NCI-H774 (cell line): ENCODE measurements at regions not wholly inside any gene's neighbourhood (a gene's known extent, or its start where the extent isn't known, plus 50 kb on each side); places are given as distances from the start of the nearest gene placed in this dataset.

Experiments
- DNase-seq: peaks from one replicate; lab custom pipeline; 2025; lab: John Stamatoyannopoulos, UW

DNA sequence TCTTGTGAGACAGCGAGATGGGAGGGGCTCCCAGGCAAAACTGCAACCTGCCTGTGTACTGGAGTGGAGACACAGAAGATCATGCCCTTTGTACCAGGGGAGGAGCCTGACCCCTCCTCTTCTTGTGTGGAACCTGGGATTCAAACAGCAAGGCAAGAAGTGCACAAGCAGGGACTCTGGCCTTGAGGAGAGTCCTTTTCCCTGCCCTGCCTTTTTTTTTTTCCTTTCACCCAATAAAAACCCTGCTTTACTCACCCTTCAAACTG lies 251.8 kb upstream of the OPRM1 start:
- DNase-seq: no peak

DNA sequence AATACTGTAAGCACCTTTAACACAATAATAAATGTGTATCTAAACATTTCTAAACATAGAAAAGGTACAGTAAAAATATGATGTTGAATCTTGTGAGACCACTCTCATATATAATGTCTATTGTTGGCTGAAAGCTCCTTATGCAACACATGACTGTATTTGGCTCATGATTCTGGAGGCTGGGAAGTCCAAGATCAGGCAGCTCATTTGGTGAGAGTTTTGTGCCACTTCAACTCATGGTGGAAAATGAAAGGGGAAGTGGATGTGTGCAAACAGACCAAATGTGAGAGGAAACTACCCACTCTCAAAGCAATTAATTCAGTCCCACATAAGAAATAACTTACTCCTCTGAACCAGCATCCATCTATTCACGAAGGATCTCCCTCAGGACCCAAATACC lies 257.7 kb upstream of the OPRM1 start:
- no peak for DNase-seq

DNA sequence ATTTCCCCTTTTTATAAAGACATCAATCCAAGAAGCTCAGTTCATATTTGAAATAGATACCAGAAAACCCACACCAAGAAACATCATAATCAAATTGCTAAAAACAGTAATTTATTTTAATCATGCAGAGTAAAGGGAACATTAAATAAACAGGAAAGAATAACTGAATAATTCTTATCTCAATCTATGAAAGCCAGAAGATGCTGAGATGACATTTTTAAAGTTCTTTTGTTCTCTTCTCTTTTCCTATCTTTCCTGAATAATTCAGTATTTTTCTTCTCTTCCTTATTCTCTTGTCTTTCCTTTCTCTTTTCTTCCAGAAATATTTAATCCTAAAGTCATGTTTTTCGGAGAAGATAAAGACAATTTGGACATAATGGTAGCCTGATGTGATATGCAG lies 259.0 kb upstream of the OPRM1 start:
- no peak for DNase-seq

DNA sequence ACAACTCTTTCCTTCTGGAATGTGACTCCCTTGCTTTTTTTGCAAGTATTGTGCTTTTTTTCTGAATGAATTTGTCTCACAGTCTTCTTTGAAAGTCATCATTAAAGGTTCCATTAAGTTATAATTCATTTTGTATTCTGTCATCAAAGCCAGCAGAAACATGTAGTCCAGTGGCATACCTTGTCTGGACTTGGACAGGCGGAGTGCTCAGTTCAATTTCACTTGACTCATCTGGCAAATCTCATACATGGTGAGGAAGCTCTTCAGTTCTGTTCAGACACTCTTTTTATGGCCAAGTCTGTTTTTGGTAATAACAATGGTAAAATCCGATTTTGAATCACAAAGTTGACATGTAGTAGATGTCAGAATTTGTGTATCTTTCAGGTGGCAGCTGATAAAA lies 260.8 kb upstream of the OPRM1 start:
- DNase-seq: no peak

DNA sequence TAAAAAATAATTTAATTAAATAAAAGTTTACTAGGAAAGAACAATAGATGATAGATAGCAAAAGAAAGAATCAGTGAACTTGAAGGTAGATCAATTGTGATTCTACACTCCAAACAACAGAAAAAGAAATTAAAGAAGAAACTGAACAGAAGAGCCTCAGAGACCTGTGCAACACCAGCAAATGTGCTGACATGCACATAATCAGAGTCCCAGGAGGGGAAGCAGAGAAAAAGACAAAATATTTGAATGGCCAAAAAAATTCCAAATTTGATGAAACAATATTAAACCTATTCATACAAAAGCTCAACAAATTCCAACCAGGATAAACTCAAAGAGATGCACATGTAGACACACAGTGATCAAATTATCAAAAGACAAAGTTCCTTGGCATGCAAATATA lies 267.5 kb upstream of the OPRM1 start:
- no peak for DNase-seq

DNA sequence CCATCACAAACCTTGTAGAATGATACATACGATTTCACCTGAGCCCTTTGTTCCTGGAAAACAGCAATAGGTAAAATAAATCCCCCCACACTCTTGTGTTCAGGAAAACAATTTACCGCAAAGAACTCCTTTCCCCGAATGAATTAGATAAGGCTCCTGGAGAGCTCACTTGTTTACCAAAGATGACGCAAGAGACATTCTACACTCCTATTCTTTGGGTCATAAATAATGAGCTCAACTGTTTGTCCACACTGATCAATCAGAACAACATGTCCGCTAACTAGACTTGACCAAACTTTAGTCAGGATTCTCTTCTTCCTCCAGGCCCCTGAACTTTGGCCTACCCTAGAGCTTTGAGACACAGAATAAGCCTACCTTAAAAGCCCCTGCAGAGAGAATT lies 271.9 kb upstream of the OPRM1 start:
- DNase-seq: no peak

DNA sequence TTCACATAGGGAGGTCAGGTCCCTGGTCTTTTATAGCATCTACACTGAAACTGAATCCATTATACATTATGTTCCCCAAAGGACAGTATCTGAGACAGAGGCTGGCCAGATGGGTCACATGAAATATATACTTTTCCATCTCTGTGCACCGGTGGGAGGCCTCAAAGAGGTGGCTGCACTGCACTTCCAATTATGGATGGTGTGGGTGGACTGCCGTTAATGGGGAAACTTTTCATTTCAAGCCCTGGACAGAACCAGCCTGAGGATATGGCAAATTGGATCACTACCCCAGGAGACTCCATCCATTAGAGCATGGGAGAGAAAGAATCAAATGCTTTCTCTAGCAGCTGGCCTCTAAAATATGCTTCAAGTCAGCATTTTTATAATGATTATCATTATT lies 280.5 kb upstream of the OPRM1 start:
- no peak for DNase-seq

DNA sequence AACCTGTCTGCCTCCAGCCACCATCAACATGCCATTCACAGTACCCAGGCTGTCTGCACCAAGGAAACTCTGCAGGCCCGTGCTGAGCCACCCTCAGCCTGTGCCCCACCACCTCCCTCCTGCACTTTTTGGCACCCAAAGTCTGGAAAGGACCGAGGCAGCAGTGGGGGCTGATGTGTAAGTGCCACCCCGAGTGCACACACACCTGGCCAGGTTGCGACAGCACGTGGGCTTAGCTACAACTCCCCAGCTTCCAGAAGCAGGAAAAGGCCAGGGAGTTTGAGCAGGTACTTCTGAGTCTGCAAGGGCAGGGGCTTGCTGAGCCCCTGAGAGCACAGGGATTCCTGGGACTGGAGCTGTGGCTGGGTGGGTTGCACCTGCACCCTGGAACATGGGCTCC lies 303.3 kb upstream of the OPRM1 start:
- no peak for DNase-seq

DNA sequence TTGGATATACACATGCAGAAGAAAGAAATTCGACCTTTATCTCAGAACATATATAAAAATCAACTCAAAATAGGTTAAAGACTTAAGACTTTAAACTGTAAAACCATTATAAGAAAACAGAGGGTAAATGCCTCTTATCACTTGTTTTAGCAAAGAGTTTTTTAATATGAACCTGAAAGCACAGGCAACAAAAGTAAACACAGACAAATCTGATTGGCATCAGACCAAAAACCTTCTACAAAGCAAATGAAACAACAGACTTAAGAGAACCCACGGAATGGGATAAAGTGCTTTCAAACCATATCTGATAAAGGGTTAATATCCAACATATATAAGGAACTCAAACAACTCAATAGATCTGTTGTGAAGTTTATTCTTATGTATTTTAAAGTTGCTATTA lies 309.9 kb upstream of the OPRM1 start:
- DNase-seq: no peak

DNA sequence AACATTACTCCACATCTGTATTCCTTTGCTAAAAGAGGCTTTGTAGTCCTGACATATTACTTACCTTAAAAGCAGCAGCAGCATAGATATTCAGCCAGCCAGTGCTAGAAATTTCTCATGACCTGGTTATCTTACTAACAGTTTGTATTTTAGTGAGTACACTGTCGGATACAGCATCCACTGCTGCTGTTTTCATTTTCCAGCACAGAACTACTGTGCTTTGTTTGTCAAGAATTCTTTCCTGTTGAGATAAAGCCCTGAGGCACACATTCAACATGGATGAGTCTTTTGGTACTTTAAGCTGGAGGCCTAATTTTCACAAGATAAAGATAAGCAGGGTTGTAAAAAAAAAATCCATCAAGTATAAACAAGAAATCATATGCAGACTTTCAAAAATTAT lies 311.2 kb upstream of the OPRM1 start:
- no peak for DNase-seq

DNA sequence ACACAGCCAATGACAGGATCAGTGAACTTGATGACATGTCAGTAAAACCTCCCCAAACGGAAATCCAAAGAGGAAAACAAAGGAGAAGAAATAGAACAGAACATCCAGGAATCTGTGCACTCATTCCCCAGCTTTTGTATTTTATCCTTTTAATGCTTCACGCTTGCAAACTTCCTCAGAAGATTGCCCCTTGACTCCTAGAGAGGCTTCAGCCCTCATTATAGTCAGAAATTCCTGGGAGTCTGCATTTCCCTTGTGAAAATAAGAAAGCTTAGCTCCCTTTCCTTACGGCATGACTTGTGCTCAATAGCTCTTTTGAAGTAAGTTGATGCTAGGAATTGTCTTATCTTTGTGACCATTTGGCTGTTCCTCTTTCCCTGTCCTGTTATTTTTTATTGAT lies 313.6 kb upstream of the OPRM1 start:
- no peak for DNase-seq

DNA sequence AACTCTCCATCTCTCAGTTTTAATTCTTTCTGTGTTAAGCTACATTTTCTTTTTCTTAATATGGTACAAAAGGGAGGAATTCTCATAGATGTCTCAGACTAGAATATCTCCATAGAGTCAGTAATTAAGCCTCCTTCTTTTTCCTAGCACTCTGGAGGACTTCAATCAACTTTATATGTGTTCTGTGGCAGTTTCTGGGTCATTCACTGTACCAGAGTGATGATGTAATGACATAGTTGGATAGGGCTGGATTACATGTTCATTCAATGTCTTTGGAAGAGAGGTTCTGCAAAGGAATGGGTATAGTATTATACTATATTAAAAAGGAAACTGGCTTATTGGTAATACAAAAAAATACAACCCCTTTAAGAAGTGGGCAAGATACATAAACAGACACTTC lies 318.3 kb upstream of the OPRM1 start:
- no peak for DNase-seq

DNA sequence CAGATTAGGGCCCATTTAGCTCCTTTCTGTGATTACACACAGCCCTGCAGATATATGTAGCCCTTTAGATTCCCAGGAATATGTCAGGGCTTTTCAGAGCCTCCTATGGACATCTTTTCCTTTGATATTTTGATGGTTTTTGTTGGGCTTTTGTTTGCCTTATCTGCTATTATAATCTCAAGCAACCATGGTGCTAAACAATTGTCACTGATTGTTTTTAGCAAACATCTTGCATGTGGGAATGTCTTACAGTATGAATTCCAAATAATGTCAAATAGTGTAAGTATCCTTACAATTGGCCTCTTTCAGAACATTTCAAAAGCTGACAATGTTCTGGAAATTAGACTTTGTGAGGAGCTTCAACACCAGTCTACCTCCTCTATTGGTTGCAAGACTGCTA lies 333.6 kb upstream of the OPRM1 start:
- DNase-seq: no peak

DNA sequence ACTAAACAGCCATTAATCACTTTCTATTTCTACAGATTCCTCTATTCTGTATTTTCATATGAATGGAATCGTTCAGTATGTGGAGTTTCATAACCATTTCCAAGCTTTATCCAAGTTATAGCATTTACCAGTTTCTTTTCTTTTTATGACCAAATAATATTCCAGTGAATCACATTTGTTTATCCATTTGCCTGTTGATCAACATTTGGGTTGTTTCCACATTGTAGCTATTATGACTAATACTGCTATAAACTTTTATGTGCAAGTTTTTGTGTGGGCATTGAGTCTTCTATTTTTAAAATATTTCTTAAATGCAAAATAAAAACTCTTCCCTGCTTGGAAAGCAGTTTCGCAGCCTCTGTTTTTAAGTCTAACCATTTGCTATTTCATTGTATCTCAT lies 336.4 kb upstream of the OPRM1 start:
- DNase-seq: no peak

DNA sequence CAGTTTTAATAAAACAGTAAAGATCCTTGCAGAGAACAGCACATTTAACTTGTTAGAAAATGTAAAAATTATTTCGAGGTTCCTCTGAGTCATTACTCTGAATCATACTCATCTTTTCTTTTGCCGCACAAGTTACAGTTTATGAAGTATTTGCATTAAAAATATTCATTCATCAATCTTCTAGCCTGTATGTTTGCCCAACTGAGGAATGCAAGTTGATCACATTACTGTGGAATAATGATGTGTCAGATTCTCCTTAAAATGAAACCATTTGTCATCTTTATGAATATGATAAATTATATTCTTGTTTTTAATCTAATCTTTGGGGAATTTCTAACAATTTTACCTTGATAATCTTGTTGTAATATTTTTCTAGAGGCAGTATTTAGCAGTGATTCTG lies 340.4 kb upstream of the OPRM1 start:
- no peak for DNase-seq

DNA sequence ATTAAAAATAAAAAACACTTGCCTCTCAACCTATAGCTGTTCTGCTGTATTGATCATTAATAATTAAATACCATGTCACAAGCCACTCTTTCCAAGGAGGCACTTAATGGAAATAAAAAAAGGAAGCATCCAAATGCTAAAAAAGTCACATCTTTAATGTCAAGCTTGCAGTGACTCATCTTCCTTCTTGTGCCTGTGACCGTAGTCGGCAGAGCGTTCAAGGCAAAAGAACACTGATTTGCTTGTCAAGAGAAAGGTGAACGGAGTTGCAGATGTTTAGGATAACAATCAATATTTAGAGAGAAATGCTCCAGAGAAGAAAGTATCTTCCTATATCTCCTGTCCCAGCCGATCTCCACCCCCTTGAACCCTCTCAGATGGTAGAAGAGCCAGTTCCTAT lies 341.0 kb upstream of the OPRM1 start:
- no peak for DNase-seq

DNA sequence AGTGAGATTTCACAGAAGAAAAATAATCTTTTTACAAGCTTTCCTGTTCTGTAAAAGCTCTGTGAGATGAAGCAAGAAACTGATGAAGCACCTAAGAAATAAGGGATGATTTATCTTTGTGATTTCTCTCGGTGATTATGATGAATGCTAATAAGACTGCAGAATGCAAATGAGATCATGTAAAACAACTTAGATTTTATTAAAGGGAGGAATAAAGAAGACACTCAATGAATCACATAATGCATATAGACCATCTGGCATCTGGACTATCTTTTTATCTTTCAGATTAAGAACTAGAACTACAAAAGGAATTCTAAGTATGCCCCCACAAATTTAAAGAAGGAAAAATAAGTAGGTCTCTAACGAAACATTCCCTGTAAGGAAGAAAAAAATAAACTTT lies 361.5 kb upstream of the OPRM1 start:
- DNase-seq: no peak

DNA sequence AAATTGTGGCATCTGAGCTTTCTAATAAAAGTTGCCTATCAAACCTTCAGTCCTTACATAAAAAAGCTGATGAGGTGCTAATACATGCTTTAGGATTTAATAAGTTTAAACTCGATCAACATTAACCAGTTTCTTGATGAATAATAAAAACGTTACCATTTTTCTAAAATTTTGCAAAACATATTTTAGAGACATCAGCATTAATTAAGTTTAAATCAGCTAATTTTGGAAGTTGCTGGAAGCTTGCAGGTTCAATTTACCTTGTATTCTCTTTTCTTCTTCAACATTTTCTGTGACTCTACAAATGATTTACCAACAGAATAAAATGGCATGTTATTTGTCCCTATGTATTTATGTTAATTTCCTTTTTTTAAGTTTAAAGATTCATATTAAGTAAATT lies 365.3 kb upstream of the OPRM1 start:
- DNase-seq: no peak

DNA sequence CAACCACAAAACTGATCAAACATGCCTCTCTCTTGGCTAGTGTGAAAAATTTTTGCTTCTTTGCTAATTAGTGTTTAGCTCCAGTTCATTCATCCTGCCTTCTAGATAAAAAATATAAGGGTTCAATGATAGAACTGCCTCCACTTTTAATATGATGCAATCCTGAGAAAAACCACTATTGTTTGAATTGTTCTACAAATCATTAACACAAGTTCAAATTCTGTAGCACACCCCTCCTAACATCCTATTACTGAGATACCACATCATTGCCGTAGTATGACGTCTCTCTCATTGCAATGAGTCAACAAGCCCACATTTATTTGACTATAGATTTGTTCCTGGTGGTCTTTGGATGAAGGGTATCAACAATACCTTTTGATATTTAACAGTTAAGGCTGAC lies 365.8 kb upstream of the OPRM1 start:
- no peak for DNase-seq

DNA sequence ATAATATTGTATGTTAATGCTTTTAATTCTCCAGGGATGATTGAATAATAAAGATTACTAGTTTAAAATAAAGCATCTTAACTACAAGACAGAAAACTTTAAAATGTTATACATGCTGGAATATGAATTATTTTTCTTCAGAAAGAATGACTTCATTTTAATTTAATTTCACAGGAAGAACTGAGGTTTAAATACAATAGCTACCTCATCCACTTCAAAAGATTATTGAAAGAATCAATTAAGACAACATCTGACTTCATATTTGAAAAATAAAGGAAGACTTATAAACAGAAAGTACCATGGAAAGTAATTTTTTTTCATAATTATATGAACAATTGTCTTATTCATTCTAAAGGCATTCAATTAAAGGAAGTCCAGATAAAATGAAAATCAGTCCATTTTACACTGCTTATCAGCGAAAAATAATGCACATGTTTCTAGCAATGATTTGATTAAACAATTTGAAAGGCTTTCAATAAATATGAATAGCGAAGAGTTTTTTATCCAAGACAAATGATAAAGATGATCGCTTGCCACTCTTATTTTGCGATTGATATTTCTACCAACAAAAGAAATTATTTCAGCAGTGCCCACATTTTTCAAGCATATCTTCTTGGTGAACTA lies 368.5 kb upstream of the OPRM1 start:
- DNase-seq: no peak

DNA sequence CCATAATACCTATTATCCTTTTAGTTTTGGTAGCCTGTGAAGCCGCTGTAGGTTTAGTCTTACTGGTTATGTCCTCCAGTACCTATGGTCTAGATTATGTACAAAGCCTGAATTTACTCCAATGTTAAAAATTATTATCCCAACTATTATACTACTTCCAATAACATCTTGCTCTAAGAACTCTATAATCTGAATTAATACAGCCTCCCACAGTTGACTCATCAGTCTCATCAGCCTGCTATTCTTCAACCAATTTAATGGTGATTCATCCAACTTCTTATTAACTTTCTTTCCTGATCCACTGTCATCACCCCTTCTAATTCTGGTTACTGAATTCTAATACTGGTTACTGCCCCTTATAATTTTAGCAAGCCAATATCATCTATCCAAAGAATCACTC lies 370.3 kb upstream of the OPRM1 start:
- no peak for DNase-seq

DNA sequence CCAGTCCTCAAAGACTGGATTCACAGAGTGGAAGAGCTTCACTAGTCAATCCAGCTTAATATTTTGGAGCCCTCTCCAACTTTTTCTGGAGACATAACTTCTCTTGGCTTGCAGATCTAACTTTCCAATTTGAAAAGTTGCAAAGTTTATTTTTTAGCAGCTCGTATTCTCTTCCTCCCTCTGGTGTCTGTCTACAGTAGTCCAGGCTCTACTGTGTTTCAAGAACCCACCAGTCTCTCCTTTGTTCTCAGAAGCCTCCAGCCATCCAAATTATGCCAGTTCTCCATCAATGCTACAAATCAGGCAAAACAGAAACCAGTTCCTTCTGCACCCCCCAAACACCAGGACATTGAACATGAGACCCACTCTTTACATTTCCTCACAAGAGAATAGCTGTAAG lies 376.1 kb upstream of the OPRM1 start:
- DNase-seq: no peak

DNA sequence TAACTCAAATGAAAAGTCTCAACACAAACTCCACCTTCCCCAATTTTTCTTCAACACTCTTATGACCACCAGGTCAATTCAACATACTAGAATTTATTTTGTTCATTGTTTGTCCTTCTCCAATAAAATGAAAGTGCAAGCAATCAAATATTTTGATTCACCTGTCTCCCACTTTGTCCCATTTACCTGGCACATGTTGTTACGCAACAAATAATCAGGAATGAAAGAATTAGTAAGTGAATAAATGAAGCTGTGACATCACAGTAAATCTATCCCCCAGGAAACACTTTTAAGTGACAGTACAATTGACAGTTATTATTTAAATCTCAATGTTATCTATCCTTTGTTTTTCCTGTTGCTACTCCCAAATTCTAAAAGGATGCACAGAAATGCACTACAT lies 393.7 kb upstream of the OPRM1 start:
- DNase-seq: no peak

DNA sequence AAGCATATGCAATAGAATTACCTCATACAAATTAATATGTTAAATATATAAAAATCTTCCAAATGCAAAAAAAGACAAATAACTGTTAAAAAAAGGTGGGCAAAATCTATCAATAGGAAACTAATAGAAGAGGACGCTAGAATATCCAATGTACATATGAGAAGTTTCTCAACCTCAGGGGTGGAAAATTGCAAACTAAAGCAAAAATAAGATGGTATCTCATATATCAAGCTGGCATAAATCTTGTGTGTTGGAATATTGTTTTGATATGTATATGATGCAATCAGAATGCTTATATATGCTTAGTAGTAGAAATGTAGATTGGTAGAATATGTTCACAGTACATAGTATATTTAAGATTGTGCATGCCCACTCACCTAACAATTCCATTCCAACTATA lies 395.0 kb upstream of the OPRM1 start:
- no peak for DNase-seq

DNA sequence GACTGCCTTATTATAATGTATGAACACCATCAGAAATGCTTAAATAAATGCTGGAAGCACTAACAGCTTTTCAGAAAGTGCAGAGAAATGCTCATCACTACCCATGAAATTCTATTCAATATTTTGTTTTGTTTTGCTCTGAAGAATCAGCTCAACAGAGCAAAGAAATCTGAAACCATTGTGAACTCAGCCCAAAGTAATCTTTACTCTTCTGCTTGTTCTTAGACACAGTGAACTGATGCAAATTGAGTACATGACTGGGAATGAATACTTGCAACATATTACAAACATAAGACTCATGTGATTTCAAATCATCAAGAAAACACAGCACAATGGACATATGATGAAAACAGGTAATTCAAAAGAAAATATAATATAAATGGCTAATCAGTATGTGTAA lies 404.6 kb upstream of the OPRM1 start:
- no peak for DNase-seq
